WERI-Rb-1 (cell line): ENCODE measurements at regions not wholly inside any gene's neighbourhood (a gene's known extent, or its start where the extent isn't known, plus 50 kb on each side); places are given as distances from the start of the nearest gene placed in this dataset.

Experiments
- DNase-seq: peaks from one replicate; pipeline ENCODE4 v3.0.0-alpha.2; 2020
- H3K27ac ChIP-seq: fragments of 250-450 bp; sonication (Bioruptor Pico); 2 replicates; pipeline ENCODE4 v1.5.1; 2020; ENCODE audit warnings: mild to moderate bottlenecking, moderate library complexity
- H3K27me3 ChIP-seq: fragments of 250-450 bp; sonication (Bioruptor Pico); 2 replicates; pipeline ENCODE4 v1.5.1; 2021; ENCODE audit warnings: mild to moderate bottlenecking, low read depth, moderate library complexity; ENCODE audit not compliant: insufficient read depth, severe bottlenecking
- H3K36me3 ChIP-seq: fragments of 250-450 bp; sonication (Bioruptor Pico); 2 replicates; pipeline ENCODE4 v1.5.1; 2020; ENCODE audit warnings: mild to moderate bottlenecking, moderate library complexity
- H3K4me3 ChIP-seq: 2 replicates; pipeline ENCODE4 v1.5.1; 2011; ENCODE audit warnings: low read depth, mild to moderate bottlenecking, control low read depth, low read length
- H3K9me3 ChIP-seq: fragments of 250-450 bp; sonication (Bioruptor Pico); 2 replicates; pipeline ENCODE4 v1.5.1; 2021; ENCODE audit warnings: mild to moderate bottlenecking, moderate library complexity; ENCODE audit not compliant: severe bottlenecking
- CTCF ChIP-seq: IDR thresholded peaks from 2 replicates; pipeline ENCODE4 v1.5.1; 2011; ENCODE audit warnings: low read depth, mild to moderate bottlenecking, control low read depth, inconsistent platforms, low read length

DNA sequence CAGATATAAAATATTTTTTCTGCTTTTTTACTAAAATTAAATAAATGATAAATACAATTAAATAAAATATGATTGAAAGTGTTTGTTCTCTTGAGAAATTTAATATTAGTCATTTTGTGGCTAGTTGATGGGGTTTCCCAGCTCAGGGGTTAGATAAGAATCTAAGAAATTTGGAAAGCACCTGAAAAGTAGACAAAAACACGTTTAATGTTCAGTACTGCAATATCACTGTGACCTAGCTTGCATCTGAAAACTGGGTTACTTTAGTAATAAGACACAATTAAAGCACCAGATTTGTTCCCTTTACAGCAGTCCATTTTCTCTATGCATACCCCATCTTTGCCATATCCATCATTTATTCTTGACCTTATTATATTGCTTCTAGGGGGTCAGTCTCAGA lies 1454.8 kb upstream of the SPRY2 start:
- Histone ChIP-seq H3K4me3 (no peak overlapping the region), H3K27ac (no peak overlapping the region)
- TF ChIP-seq CTCF = no peak

DNA sequence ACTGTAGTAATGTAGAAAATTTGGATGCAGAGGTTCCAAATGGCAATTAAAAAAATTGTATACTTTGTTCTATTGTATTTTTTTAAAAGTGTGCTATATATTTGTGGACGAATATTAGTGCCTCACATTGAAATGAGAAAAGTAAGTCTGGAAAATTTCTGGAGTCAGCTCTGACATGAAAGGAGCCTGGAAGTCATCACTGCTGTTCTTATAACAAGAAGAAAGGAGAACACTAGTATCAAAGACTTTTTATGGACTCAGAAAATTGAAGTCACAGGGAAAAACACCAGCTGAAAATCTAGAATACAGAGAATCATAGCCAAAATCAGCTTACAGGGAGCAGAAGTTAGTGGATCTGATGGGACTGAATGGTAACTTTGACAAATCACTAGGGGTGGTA lies 1450.7 kb upstream of the SPRY2 start:
- Histone ChIP-seq H3K27me3 (no peaks in the 10 kb centered on the region), H3K27ac (no peak overlapping the region), H3K4me3 (no peak overlapping the region), H3K9me3 (no peaks in the 10 kb centered on the region), H3K36me3 (no peaks in the 10 kb centered on the region)
- no peak for DNase-seq
- no peak for TF ChIP-seq CTCF

More for the DNA sequence above, 1454.8 kb upstream of the SPRY2 start:
- H3K36me3 ChIP-seq = no peaks in the 10 kb centered on the region
- no peaks in the 10 kb centered on the region for H3K27me3 ChIP-seq
- no peak for DNase-seq
- H3K9me3 ChIP-seq = no peaks in the 10 kb centered on the region

DNA sequence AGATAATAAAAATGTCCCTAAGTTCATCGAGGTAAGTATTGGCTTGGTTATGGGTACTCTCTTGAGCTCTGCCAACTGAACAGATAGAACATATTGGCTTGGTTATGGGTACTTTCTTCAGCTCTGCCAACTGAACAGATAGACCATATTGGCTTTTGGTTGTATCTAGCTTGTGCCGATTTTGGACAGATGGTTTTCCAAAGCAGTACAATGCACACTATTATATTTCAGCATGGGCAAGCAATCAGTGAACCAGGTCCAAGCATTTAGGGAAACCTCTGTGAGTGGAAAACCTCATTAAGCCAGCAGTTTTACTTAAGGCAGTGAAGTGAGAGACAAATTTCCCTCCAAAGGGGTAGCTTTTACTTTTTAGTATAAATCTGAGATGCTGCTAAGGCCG lies 1440.5 kb upstream of the SPRY2 start:
- Histone ChIP-seq H3K27ac (no peak overlapping the region), H3K36me3 (no peaks in the 10 kb centered on the region), H3K27me3 (no peaks in the 10 kb centered on the region), H3K9me3 (no peaks in the 10 kb centered on the region), H3K4me3 (no peak overlapping the region)
- no peak for TF ChIP-seq CTCF
- DNase-seq = no peak

DNA sequence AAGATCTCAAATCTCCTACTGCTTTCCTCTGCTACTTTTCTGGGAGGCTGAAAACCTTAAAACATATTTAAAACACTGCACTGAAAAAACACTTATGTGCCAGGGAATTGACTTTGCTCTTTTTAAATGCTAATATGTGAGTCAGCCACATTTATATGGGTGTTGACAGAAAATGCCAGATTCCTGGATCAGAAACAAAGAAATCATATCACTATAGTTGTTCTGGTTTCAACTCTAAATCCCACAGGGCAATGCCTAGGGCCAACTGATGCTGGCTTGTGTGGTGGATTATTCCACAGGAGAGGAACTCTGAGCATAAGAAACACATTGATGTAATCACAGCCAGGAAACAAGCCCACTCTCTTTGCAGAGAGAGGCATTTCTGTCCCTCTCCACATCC lies 1439.0 kb upstream of the SPRY2 start:
- Histone ChIP-seq H3K36me3 (no peaks in the 10 kb centered on the region), H3K27me3 (no peaks in the 10 kb centered on the region), H3K27ac (no peak overlapping the region), H3K4me3 (no peak overlapping the region), H3K9me3 (no peaks in the 10 kb centered on the region)
- TF ChIP-seq CTCF = no peak
- DNase-seq = no peak

GRCh38 chr13:81778350-81778749 lies 1437.4 kb upstream of the SPRY2 start:
- DNase-seq = no peak
- no peak overlapping the region for H3K27ac ChIP-seq
- H3K27me3 ChIP-seq = no peaks in the 10 kb centered on the region
- TF ChIP-seq CTCF = no peak
- no peaks in the 10 kb centered on the region for H3K36me3 ChIP-seq
- no peak overlapping the region for H3K4me3 ChIP-seq
- no peaks in the 10 kb centered on the region for H3K9me3 ChIP-seq

DNA sequence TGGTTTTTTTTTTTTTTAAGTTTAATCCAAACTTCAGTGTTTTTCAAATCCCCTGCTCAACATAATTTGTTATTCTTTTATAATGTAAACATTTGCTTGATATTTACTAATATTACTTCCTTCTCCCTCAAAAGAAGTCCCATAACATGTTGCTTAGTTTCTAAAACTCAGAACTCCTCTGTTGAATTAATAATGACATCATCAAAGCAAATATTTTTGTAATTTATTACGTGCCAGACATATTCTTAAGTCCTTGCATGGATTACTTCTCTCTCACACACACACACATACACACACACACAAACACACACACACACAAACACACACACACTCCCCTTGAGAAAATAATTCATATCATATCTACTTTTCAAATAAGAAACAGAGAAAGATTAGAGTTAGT lies 1432.3 kb upstream of the SPRY2 start:
- H3K9me3 ChIP-seq = no peaks in the 10 kb centered on the region
- H3K27me3 ChIP-seq = no peaks in the 10 kb centered on the region
- no peaks in the 10 kb centered on the region for H3K36me3 ChIP-seq
- DNase-seq = no peak
- no peak overlapping the region for H3K27ac ChIP-seq
- no peak overlapping the region for H3K4me3 ChIP-seq
- TF ChIP-seq CTCF = no peak
